ENCODE measurements at regions not wholly inside any gene's neighbourhood (a gene's known extent, or its start where the extent isn't known, plus 50 kb on each side); places are given as distances from the start of the nearest gene placed in this dataset.
"Not testable (repeated sequence)": the region's sequence is repeated elsewhere in the genome, so short reads cannot be mapped to it uniquely, and the experiment has no call there.

DNA sequence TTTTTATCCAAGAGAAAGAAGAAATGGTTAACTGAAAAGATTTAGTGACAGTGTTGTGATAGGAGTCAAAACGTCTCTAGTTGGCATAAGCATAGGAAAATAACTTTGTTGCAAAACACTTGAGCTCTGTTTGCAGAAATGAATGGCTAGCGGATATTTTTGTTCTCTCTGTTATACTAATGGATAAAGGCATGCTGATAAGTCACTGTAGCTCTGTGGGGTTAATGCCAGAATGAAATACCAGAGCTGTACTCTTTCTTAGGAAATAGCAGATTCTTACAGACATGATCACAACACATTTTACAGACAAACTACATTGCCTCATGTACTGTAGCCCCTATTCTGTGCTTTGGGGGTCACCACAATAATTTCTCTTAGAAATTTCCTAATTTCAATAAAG, 202.8 kb downstream of the DMRTA1 start:
- in situ Hi-C loops (cut with HindIII; ENCODE audit: low sequenced_read_pairs), result no loop called here

DNA sequence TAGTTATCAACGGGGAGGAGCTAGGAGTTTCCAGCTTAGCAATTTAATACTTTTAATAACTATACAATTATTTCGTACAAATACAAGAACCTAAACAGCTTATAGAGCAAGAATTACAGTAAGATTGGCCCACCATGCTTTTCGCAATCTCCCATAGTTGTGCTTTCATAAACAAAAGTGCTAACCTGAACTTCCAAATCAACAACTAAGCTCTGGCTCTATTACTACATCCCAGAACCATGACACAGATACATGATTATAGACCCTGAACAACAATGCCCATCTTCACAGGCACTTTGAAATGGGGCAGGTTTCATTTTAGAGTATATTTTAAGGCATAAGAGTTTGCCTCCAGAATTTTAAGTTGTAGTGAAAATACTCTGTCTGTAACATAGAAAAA, 203.5 kb downstream of the DMRTA1 start:
- in situ Hi-C loops (cut with HindIII; ENCODE audit: low sequenced_read_pairs), result no loop called here

DNA sequence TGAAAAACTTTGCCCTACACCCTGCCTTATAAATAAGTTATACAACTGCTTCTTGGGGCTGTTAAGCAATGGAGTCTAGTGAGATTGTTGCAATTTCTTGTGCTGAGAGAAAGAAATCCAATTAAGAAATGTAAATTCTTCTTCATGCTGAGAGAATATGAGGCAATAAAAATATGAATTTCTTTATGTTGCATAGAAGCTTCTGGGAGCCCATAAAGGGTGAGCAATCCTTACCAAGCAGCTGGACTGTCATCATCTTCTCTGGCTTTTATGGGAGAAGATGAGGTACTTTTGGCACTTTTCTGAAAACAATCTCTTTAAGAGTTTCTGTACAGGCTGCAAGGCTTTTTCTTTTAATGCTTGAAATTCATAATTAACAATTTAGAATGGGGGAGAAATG, 204.3 kb downstream of the DMRTA1 start:
- in situ Hi-C loops (cut with HindIII; ENCODE audit: low sequenced_read_pairs), result no loop called here

DNA sequence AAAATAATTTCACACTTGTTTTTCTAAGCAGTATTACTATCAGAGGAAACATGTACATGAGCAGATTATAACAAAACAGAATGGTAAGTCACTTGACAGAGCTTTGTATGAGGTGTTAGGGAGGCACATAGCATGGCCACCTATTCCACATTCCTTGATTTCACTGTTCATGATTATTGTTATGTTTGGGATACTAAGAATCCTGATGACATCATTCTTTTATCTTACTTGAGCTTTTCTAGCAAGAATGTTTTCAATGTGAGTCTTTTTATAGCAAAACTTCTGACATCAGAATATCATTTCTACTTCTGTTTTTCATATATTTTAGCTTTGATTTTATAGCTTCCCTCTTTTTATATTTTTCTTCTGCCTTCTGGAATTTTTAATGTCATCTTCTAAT, 208.2 kb downstream of the DMRTA1 start:
- in situ Hi-C loops (cut with HindIII; ENCODE audit: low sequenced_read_pairs), result no loop called here

DNA sequence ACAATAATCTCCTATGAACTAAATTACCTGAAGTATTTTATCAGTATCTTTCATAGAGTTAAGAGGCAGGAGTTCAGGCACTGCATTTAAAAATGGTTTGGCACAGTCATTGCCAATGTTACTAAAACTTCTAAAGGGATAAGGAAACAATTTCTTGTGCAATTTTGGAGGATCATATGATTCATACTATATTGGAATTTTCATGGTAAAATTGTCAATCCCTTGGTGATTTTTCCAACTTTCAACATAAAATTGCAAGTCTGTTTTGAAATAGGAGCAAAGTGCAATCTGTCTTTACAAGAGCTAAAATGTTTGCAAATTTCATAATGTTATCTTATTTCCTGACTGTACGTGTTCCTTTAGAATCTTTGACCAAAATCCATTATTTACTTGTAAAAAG, 211.1 kb downstream of the DMRTA1 start:
- in situ Hi-C loops (cut with HindIII; ENCODE audit: low sequenced_read_pairs), result no loop called here

DNA sequence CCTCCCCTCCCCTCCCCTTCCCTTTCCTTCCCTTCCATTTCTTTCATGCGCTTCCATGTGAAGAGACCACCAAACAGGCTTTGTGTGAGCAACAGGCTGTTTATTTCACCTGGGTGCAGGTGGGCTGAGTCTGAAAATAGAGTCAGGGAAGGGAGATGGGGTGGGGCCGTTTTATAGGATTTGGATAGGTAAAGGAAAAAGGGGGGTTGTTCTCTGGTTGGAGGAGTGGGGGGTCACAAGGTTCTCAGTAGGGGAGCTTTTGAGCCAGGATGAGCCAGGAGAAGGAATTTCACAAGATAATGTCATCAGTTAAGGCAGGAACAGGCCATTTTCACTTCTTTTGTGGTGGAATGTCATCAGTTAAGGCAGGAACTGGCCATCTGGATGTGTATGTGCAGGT, 211.9 kb downstream of the DMRTA1 start:
- in situ Hi-C loops (cut with HindIII; ENCODE audit: low sequenced_read_pairs), result not testable (repeated sequence)

DNA sequence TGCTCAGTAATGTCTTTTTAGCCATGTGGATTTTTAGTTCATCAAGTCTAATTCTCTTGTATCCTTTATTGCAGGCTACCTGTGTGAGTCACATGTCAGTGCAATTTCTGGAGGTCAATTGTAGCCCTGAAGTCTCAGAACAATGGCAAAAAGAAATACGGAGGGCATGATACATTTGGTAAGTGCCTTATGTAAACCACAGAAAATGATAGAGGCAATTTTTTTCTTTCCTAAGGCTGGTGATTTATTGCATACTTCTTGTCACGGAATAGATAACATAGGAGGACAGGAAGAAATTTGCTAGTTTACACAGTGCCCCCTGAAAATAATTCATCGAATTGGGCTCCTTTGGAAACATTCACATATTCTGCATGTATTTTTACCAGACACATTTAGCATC, 235.9 kb downstream of the DMRTA1 start:
- in situ Hi-C loops (cut with HindIII; ENCODE audit: low sequenced_read_pairs), result no loop called here

DNA sequence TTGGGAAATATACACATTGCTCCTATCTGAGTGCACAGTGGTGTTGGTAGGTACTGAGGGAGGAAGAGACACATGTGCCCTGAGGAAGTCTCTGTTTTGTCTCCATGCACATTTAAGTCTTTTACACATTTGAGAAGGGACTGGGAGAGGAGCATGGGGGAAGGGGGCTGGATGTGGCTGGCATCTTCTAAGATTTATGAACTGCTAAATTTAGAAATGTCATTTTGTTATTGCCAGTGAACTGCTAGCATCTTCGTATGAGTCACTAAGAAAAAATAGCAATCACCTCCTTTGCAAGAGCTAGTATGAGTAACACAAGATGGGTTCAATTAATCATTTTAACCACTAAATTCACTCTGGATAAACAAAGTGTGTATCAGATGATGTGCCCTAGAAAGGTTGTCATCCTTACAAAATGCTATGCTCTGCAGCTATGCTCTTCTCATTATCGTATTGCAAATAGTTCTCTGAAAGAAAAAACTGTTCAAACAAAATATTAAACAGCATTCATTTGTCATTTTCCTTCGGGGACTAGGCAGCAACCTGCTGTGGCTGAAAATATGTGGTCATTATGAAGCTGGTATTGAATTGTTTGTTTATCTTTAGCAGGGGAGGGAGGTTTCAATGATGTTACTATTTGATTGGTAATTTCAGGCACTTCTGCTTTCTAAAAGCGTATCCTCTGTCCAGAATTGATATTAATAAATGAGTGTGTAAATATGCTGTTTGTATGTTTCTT, 236.5 kb downstream of the DMRTA1 start:
- in situ Hi-C loops (cut with HindIII; ENCODE audit: low sequenced_read_pairs), result no loop called here

DNA sequence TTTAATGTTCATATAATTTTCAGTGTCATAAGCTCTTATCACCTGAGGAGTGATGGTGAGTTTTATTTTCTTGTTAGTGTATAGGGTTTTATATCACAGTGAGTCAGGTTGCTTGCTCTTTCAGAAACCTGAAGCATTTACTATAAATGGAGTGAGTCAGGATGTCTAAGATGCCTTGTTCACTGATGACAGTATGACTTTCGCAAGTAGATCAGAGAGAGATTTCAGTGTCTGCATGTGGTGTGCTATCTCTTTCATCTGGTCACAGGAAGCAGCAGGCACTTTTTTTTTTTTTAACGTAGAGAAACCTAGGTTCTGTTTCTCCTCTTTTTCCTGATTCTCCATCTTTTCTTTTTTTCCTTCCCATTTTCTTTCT, 237.1 kb downstream of the DMRTA1 start:
- in situ Hi-C loops (cut with HindIII; ENCODE audit: low sequenced_read_pairs), result no loop called here

DNA sequence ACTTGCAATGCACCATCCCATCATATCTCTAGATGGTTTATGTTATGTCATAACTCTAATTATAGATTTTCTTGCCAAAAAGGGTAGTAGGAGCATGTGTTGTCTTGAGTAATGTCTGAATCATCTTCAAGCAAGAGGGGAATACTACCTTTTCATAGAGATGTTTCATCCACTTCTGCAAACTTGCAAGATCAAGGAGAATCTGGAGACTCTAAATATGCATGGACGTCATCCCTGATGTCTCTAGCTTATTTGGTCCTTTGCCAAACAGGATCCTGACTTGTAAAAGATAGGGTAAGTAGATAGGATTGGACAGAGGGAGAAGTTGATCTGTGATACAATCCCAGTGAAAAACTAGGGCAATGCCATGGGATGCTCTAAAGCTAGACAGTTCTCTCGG, 246.5 kb downstream of the DMRTA1 start:
- in situ Hi-C loops (cut with HindIII; ENCODE audit: low sequenced_read_pairs), result no loop called here

DNA sequence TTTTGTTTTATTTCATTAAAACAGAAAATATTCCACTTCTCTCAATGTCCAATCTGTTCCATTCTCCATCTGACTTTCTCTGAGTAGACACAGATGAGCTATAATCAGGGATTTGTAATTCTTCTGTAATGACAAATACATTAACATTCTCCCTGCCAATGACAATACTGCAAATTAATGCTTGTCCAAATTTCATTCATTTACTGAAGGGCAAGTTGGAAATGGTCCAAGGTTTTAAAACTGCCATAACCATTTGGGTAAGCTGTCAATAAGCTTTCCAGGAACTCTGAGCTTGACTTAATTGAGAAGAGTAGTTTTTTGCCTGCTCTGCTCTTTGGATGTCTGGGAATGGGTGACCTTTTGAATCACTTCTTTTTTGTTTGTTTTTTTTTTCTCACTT, 253.5 kb downstream of the DMRTA1 start:
- in situ Hi-C loops (cut with HindIII; ENCODE audit: low sequenced_read_pairs), result no loop called here

DNA sequence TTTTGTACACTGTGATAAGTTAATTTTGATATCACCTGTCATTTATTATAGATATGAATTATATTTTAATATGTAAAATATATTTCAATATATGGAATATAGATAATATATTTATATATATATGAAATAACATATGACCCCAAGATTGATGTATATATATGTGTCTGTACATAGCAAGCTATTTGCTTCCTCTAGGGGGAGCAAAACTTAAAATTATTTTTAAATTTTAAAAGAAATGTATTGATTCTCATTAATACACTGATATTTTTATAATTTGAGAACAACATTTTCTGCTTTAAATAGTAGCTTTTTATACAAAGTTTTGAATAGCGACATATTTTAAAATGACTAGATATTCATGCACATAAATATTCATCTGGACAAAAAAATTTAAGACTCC, 272.0 kb downstream of the DMRTA1 start:
- in situ Hi-C loops (cut with HindIII; ENCODE audit: low sequenced_read_pairs), result no loop called here

DNA sequence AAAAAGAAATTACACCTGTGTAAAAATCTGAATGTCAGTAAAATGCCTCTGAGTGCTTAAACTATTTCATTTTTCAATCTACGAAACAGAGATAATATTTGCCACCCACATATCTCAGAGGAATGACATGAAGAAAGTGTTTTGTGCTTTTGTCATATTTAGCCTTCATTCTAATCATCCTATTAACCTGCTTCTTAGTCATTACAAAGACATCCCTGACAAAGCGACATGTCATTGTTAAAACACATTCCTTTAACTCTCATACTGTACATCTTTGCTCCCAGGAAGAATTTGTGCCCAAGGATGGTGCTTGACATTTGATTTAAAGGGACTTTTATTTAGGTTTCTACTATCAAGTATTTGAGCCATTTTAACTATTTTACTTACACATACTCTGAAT, 275.9 kb downstream of the DMRTA1 start:
- in situ Hi-C loops (cut with HindIII; ENCODE audit: low sequenced_read_pairs), result no loop called here

DNA sequence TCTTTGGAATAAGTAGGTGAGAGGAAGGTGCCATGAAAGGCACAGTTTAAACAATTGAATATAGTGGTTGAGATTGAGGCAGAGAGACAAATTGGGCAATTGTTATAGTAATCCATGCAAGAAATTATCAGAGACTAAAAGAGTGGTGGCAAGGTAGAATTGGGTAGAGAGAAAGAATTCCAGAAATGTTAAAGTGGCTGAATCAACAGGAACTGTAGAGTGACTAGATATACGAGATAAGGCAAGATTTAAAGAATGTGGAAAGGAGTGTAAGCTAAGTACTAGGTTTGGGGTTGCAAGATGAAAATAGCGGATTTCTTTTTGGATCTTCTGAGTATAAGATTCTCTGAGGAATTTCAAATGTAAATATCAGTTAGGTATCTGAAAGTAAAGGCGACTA, 285.2 kb downstream of the DMRTA1 start:
- in situ Hi-C loops (cut with HindIII; ENCODE audit: low sequenced_read_pairs), result no loop called here

DNA sequence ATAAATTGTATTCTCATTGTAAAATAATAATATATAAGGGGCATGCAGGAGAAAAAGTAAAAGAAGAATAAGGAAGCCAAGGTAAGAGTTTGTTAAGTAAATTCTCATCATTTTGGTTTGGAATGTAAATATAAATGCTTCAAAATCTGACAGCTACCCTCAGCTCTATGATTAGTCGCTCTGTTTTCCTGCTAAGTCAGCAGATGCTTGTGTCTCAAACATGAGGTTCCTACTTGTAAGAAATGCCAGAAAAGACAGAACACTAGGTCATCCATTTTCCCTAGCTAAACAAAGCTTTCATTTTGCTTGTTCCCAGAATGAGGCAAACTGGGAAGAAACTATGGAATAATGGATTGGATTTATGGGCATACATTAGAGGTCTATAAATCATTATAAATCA, 293.1 kb downstream of the DMRTA1 start:
- in situ Hi-C loops (cut with HindIII; ENCODE audit: low sequenced_read_pairs), result no loop called here

DNA sequence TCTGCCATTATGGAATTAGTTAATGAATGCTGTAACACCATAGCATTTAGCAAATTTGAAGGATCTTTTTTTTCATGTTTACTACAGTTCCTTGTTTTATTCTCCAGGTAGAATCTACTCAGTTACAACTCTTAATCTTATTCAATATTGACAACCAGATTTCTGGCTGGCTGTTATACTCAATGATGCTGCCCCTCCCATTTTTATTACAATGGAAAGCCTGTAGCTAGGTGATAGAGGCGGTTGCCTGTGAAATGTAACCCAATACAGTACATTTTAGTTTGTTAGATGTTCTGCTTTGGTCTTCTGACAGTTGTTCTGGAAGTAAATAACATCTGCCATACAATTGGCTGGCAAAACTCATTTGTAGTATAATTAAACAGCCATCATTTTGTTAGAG, 294.2 kb downstream of the DMRTA1 start:
- in situ Hi-C loops (cut with HindIII; ENCODE audit: low sequenced_read_pairs), result no loop called here

DNA sequence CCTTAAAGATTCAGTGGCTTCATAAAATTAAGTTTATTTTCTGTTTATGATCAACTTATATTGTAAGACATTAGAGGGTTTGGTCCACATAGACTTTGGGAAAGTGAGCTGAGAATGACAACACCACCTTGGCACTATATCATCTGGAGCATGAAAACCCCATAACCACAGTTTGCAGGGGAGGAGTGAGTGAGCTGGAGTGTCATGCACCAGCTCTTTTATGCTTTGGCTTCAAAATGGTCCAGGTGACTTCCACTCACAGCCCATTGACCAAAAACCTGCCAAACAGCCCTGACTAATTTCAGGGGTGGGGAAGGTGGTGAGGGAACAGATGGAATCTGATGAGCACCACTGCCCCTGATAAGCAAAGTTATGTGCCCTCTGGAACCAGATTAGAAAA, 295.8 kb downstream of the DMRTA1 start:
- in situ Hi-C loops (cut with HindIII; ENCODE audit: low sequenced_read_pairs), result no loop called here

DNA sequence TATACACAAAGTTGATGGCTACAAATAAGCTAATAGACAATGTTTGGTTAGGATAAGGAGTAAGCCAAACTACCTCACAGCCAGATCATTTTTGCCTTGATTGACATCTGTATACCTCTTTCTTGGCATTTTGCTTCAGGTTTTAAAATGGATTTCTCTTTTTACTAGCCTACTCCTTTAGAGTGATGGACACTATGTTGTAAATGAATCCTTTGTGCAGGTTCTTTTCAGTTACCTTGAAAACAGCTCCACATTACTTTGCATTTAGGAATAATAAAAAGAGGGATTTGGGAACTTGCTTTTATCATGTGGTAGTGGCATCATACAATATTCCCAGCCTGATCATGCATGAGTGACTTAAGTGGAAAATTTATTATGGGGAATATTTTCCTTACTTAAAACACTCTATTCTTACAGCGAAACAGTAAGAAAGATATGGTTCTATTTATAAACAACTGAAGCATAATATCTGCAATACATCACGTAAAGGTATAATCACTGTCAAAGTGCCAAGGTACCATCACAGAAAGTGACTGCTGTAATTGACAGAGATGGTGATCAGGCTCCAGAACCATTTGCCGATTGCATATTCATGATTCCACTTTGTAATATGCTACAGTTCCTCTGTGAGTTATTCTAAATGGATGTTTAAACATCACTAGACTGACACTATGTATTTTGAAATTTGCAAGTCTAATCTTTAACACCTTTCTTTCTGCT, 327.0 kb downstream of the DMRTA1 start:
- in situ Hi-C loops (cut with HindIII; ENCODE audit: low sequenced_read_pairs), result no loop called here

DNA sequence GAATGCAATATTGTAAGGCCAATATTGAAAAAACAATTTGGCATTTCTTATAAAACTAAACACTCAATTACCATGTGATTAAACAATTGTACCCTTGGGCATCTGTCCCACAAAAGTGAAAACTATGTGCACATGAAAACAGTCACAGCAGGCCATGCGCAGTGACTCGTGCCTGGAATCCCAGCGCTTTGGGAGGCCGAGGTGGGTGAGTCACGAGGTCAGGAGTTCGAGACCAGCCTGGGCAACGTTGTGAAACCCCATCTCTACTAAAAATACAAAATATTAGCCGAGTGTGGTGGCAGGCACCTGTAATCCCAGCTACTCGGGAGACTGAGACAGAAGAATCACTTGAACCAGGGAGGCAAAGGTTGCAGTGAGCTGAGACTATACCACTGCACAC, 343.7 kb downstream of the DMRTA1 start:
- in situ Hi-C loops (cut with HindIII; ENCODE audit: low sequenced_read_pairs), result no loop called here

DNA sequence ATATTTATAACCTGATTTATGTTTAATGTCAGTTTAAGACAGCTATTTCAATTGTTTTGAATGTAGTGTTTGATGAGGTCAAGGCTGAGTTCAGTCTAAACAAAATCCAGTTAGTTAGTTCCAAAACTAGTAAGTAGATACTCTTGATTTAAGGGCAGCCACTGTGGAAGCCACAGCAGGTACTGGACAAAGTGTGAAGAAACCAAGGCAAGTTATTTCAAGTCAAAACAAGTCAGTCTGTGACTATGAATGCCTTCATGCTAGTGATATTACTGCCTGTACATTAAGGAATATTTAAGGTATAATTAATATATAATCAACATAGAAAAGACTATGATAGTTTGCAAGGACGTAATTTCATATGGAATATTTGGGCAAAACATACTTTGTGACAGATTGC, 362.3 kb downstream of the DMRTA1 start:
- in situ Hi-C loops (cut with HindIII; ENCODE audit: low sequenced_read_pairs), result no loop called here

DNA sequence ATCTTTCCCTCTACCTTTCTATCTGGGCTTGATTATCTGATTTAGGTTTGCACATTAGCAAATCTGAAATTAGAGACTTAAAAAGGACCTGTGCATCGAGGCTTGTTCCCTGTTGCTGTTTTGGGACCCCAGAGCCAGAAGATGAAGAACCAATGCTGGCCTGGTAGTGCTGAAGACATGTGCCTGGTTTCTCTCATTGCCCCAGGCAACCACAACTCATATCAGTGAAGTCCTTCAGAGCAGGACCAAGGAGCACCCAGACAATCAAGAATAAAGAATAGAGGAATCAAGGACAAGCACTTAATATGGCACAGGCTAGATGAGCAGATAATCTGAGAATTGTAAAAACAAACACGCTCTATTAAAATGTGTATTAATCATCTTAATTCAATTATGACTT, 362.7 kb downstream of the DMRTA1 start:
- in situ Hi-C loops (cut with HindIII; ENCODE audit: low sequenced_read_pairs), result no loop called here

DNA sequence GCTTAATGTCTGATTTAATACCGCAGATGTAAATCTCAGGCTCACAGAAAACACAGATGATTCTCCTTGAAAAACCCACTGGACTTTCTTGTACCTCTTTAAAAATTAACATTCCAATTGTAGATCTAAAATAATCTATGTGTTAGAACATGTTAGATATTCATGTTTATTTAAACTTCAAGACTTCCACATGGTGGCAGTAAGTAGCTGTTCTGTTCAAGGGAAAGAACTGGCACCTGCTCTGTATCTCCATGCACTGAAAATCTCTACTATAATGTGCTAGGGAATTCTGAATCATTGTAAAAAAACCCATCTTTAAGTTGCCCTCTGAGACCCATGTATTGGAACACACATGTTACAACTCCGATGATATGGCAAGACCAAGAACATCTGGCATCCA, 366.9 kb downstream of the DMRTA1 start:
- in situ Hi-C loops (cut with HindIII; ENCODE audit: low sequenced_read_pairs), result no loop called here

DNA sequence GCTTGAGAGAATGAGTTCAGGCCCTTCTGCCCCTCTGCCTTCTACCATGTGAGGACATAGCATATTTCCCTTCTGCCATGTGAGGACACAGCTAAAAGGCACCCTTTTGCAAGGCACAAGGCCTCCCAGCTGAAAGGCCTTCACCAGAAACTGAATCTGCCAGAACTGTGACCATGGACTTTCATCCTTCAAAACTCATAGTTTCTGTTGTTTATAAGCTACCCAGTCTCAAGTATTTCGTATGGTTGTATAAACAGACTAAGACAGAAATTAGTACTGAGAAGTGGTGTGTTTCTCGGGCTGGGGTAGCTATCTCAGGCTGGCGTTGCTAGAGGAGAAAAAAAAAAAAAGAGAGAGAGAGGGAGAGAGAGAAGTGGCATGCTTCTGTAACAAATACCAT, 368.6 kb downstream of the DMRTA1 start:
- in situ Hi-C loops (cut with HindIII; ENCODE audit: low sequenced_read_pairs), result no loop called here
